Ascending aorta (tissue), 2 donors: ENCODE measurements at regions not wholly inside any gene's neighbourhood (a gene's known extent, or its start where the extent isn't known, plus 50 kb on each side); places are given as distances from the start of the nearest gene placed in this dataset.

ENCODE experiments used
- DNase-seq, 2 donors: peaks; one replicate each; pipeline ENCODE4 v3.0.0-alpha.2; 2019; ENCODE audit warnings: low spot score in 2 of 2
- H3K27ac ChIP-seq, 2 donors: fragments of 200-600 bp; sonication (generic); one replicate each; pipeline ENCODE4 v1.5.1; 2016 to 2017; ENCODE audit warnings: mild to moderate bottlenecking in 1 of 2
- H3K27me3 ChIP-seq: fragments of 200-600 bp; sonication (generic); one replicate; pipeline ENCODE4 v1.5.1; 2017
- H3K36me3 ChIP-seq, 2 donors: fragments of 200-600 bp; sonication (generic); one replicate each; pipeline ENCODE4 v1.5.1; 2016
- H3K4me1 ChIP-seq, 2 donors: fragments of 200-600 bp; sonication (generic); one replicate each; pipeline ENCODE4 v1.5.1; 2016 to 2017; ENCODE audit warnings: mild to moderate bottlenecking in 1 of 2
- H3K4me3 ChIP-seq, 2 donors: fragments of 200-600 bp; sonication (generic); one replicate each; pipeline ENCODE4 v1.5.1; 2016 to 2017; ENCODE audit warnings: mild to moderate bottlenecking in 1 of 2
- H3K9me3 ChIP-seq, 2 donors: fragments of 200-600 bp; sonication (generic); one replicate each; pipeline ENCODE4 v1.5.1; 2016
- intact Hi-C: fragments of 100-400 bp; cut with DNase I; formaldehyde crosslinking; loops from one replicate; pipeline ENCODE4 v1.15.1; 2023
- TF ChIP-seq, protein P1 (sequence below), 3 experiments: fragments of 200-600 bp in 2 of 3; fragments of 450-650 bp in 1 of 3; sonication (generic) in 2 of 3; IDR thresholded peaks; one replicate each; pipeline ENCODE4 v1.5.1; 2016 to 2019; ENCODE audit warnings: antibody characterized with exemption in 3 of 3, mild to moderate bottlenecking in 1 of 3, moderate library complexity in 1 of 3

DNA sequence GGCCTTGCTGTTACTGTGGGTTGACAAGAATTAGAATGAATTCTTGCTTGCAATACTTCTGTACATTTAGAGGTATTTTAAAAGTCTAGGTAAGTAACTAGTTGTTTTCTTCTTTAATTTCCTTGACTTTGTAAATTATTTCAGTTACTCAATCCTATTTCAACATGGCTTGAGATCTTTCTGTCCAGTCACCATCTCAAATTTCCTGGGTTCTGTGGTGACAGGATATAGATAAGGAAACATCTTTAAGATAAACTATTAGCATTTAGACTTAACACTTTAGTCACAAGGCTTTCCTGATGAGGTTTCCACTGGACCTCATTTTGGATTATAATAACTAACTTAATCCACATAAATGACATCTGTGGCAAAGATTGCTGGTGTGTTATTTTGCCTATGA lies 195.9 kb upstream of the DPH6 start:
- H3K27me3 ChIP-seq = no peaks in the 10 kb centered on the region
- no peaks in the 10 kb centered on the region for H3K4me1 ChIP-seq
- H3K36me3 ChIP-seq = no peaks in the 10 kb centered on the region
- H3K9me3 ChIP-seq = no peaks in the 10 kb centered on the region
- intact Hi-C loops = no loop called here
- H3K4me3 ChIP-seq = no peak overlapping the region
- TF ChIP-seq, protein P1, sequence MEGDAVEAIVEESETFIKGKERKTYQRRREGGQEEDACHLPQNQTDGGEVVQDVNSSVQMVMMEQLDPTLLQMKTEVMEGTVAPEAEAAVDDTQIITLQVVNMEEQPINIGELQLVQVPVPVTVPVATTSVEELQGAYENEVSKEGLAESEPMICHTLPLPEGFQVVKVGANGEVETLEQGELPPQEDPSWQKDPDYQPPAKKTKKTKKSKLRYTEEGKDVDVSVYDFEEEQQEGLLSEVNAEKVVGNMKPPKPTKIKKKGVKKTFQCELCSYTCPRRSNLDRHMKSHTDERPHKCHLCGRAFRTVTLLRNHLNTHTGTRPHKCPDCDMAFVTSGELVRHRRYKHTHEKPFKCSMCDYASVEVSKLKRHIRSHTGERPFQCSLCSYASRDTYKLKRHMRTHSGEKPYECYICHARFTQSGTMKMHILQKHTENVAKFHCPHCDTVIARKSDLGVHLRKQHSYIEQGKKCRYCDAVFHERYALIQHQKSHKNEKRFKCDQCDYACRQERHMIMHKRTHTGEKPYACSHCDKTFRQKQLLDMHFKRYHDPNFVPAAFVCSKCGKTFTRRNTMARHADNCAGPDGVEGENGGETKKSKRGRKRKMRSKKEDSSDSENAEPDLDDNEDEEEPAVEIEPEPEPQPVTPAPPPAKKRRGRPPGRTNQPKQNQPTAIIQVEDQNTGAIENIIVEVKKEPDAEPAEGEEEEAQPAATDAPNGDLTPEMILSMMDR (IDR thresholded peaks at IDR 0.05) = no peak
- no peak overlapping the region for H3K27ac ChIP-seq
- DNase-seq = no peak

- intact Hi-C loops = no loop called here
- Histone ChIP-seq H3K9me3 (no peaks in the 10 kb centered on the region), H3K4me3 (no peak overlapping the region), H3K4me1 (no peaks in the 10 kb centered on the region), H3K27me3 (no peaks in the 10 kb centered on the region), H3K27ac (no peak overlapping the region), H3K36me3 (no peaks in the 10 kb centered on the region)
- TF ChIP-seq, protein P1 (IDR thresholded peaks at IDR 0.05) = no peak
- DNase-seq = no peak
These were observed 197.4 kb upstream of the DPH6 start for GRCh38 chr15:35743321-35743720.

- TF ChIP-seq, protein P1 (IDR thresholded peaks at IDR 0.05) = no peak
- no peaks in the 10 kb centered on the region for H3K27me3 ChIP-seq
- H3K4me1 ChIP-seq = no peaks in the 10 kb centered on the region
- no peak for DNase-seq
- H3K4me3 ChIP-seq = no peak overlapping the region
- no peaks in the 10 kb centered on the region for H3K9me3 ChIP-seq
- no peaks in the 10 kb centered on the region for H3K36me3 ChIP-seq
- intact Hi-C loops = no loop called here
- H3K27ac ChIP-seq = no peak overlapping the region
These were observed 200.2 kb upstream of the DPH6 start for GRCh38 chr15:35746121-35746520.

- no peak overlapping the region for H3K27ac ChIP-seq
- no peaks in the 10 kb centered on the region for H3K27me3 ChIP-seq
- no peaks in the 10 kb centered on the region for H3K9me3 ChIP-seq
- H3K4me3 ChIP-seq = no peak overlapping the region
- H3K4me1 ChIP-seq = peaks cover 0 to 5% of the 10 kb centered on the region in 2 donors
- intact Hi-C loops = no loop called here
- TF ChIP-seq, protein P1 (IDR thresholded peaks at IDR 0.05) = no peak
- no peaks in the 10 kb centered on the region for H3K36me3 ChIP-seq
- DNase-seq = no peak
These were observed 202.1 kb upstream of the DPH6 start for GRCh38 chr15:35748105-35748504.

DNA sequence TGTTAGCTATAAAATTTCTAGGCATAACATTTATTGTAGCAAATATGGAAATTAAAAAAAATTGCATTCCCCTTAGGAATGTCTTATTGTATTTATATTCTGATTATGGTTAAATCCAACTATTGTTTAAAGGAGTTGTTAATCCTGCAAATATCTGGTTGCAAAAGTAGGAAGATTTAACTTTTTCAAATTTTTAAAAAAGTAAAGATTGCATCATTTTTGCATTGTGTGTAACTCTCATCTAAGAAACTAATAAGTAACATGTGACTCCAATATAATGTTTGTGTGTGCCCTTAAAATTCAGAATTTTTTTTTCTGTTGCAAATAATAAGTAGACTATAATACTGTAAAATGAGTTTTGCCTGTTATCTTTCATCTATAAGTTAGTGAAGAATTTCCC lies 204.1 kb upstream of the DPH6 start:
- Histone ChIP-seq H3K27me3 (no peaks in the 10 kb centered on the region), H3K36me3 (no peaks in the 10 kb centered on the region), H3K9me3 (no peaks in the 10 kb centered on the region), H3K4me1 (peaks cover 0 to 14% of the 10 kb centered on the region in 2 donors), H3K4me3 (no peak overlapping the region), H3K27ac (no peak overlapping the region)
- TF ChIP-seq, protein P1 (IDR thresholded peaks at IDR 0.05) = no peak
- DNase-seq = no peak
- intact Hi-C loops = loop anchor here (5.0 to 10.0 kb wide), 7 partner anchors 58 to 1355 kb away; partner anchors contain the start of genes CDIN1 and MEIS2
